K562 (cell line): ENCODE measurements at regions not wholly inside any gene's neighbourhood (a gene's known extent, or its start where the extent isn't known, plus 50 kb on each side); places are given as distances from the start of the nearest gene placed in this dataset.

Experiments
- ATAC-seq: fragments of 200-7000 bp; cut with Tn5 transposase; 3 replicates; pipeline ENCODE4 v1.9.1; 2020; ENCODE audit warnings: moderate library complexity
- BruUV-seq: library from RNA; stranded (reverse); fragments of 400-500 nt; replicated peaks from 2 replicates; lab custom pipeline; 2021; lab: Mats Ljungman, UMichigan
- CTCF ChIA-PET: fragments of 300-600 bp; formaldehyde crosslinking; extraction: SDS; loops from one replicate; lab custom pipeline; 2021; ENCODE audit warnings: low intra/inter-chr PET ratio; lab: Yijun Ruan, JAX
- POLR2A ChIA-PET: fragments of 300-600, 350-650 bp; sonication (Branson Sonifier 250); formaldehyde crosslinking; extraction: SDS; loops from one replicate; lab custom pipeline; 2021; ENCODE audit warnings: antibody characterized with exemption, inconsistent platforms; lab: Yijun Ruan, JAX
- DNase-seq, 4 experiments: peaks; one replicate each; pipeline versions ENCODE4 v3.0.0 to v3.0.0-alpha.2; 2011 to 2018; ENCODE audit warnings: low spot score in 3 of 4, mixed read lengths in 3 of 4; ENCODE audit errors: extremely low read depth in 1 of 4
- FAIRE-seq: peaks from 2 replicates; lab custom pipeline; 2011; peaks lifted over from hg19 to GRCh38; lab: Jason Lieb, UNC
- H2AFZ ChIP-seq: 2 replicates; pipeline ENCODE4 v1.6.0; 2011; ENCODE audit warnings: low read depth, low read length, control low read depth, inconsistent platforms
- H3K27ac ChIP-seq: fragments of 200-600 bp; 3 replicates; pipeline ENCODE4 v1.8.0; 2011; ENCODE audit warnings: low read depth, mild to moderate bottlenecking, control low read depth, inconsistent platforms, low read length, moderate library complexity, mixed read lengths; ENCODE audit errors: extremely low read depth
- H3K27me3 ChIP-seq, 2 experiments: fragments of 300-600 bp in 1 of 2; 2 replicates in 1 of 2; 3 replicates in 1 of 2; pipeline versions ENCODE4 v1.6.0 to v1.8.0; 2011; ENCODE audit warnings: inconsistent platforms in 2 of 2, low read length in 2 of 2, mild to moderate bottlenecking in 1 of 2, mixed read lengths in 1 of 2, moderate library complexity in 1 of 2; ENCODE audit not compliant: control insufficient read depth in 2 of 2, insufficient read depth in 2 of 2
- H3K36me3 ChIP-seq: fragments of 300-600 bp; 3 replicates; pipeline ENCODE4 v1.8.0; 2011; ENCODE audit warnings: mild to moderate bottlenecking, low read length, inconsistent platforms; ENCODE audit not compliant: control insufficient read depth, insufficient read depth
- H3K4me1 ChIP-seq, 2 experiments: fragments of 200-600 bp in 1 of 2; replicated peaks in 1 of 2; 2 replicates in 1 of 2; 3 replicates in 1 of 2; pipeline versions ENCODE4 v1.5.1 to v1.8.0; 2011; ENCODE audit warnings: inconsistent platforms in 2 of 2, low read length in 2 of 2, mild to moderate bottlenecking in 1 of 2, mixed read lengths in 1 of 2, moderate library complexity in 1 of 2; ENCODE audit not compliant: control insufficient read depth in 2 of 2, insufficient read depth in 2 of 2
- H3K4me2 ChIP-seq: 2 replicates; pipeline ENCODE4 v1.6.1; 2011; ENCODE audit warnings: low read length, control low read depth, inconsistent platforms, mixed read lengths; ENCODE audit not compliant: insufficient read depth
- H3K4me3 ChIP-seq: fragments of 200-600 bp; sonication (generic), shearing (Covaris generic); 2 replicates; pipeline ENCODE4 v1.5.1; 2016; ENCODE audit warnings: control low read depth, inconsistent platforms
- H3K79me2 ChIP-seq: fragments of 200-600 bp; 3 replicates; pipeline ENCODE4 v1.8.0; 2011; ENCODE audit warnings: low read length, inconsistent platforms; ENCODE audit not compliant: control insufficient read depth, insufficient read depth
- H3K9ac ChIP-seq, 2 experiments: 2 replicates each; pipeline versions ENCODE4 v1.6.0 to v1.6.1; 2011; ENCODE audit warnings: low read depth in 2 of 2, low read length in 2 of 2, control low read depth in 1 of 2, inconsistent platforms in 1 of 2, mild to moderate bottlenecking in 1 of 2, mixed read lengths in 1 of 2; ENCODE audit not compliant: insufficient read depth in 1 of 2
- H3K9me1 ChIP-seq: one replicate; pipeline ENCODE4 v1.6.0; 2011; ENCODE audit warnings: inconsistent platforms, mild to moderate bottlenecking, low read length, moderate library complexity; ENCODE audit not compliant: control insufficient read depth, insufficient read depth
- H3K9me3 ChIP-seq: replicated peaks from 2 replicates; pipeline ENCODE4 v1.5.1; 2011; ENCODE audit warnings: low read depth, low read length, inconsistent platforms; ENCODE audit not compliant: control insufficient read depth, insufficient read depth
- H4K20me1 ChIP-seq: replicated peaks from 2 replicates; pipeline ENCODE4 v1.6.1; 2011; ENCODE audit warnings: low read length, inconsistent platforms, mixed read lengths; ENCODE audit not compliant: control insufficient read depth, insufficient read depth
- CREM ChIP-seq: IDR thresholded peaks from 2 replicates; pipeline ENCODE4 v1.6.1; 2014; ENCODE audit warnings: antibody characterized with exemption, low read depth
- MYBL2 ChIP-seq, 2 experiments: fragments of 450-650 bp in 1 of 2; sonication (generic) in 1 of 2; formaldehyde crosslinking in 1 of 2; IDR thresholded peaks; 2 replicates each; pipeline versions ENCODE4 v1.6.1 to v1.8.1; 2017 to 2022; ENCODE audit warnings: borderline replicate concordance in 1 of 2, inconsistent platforms in 1 of 2, low read depth in 1 of 2, mild to moderate bottlenecking in 1 of 2, missing genetic modification reagents in 1 of 2, moderate library complexity in 1 of 2
- NFXL1 ChIP-seq: fragments of 450-650 bp; formaldehyde crosslinking; IDR thresholded peaks from 2 replicates; pipeline ENCODE4 v1.4.0; 2021; ENCODE audit warnings: mild to moderate bottlenecking
- PCBP2 ChIP-seq: fragments of 200-400 bp; formaldehyde crosslinking; IDR thresholded peaks from 2 replicates; pipeline ENCODE4 v1.6.1; 2018; ENCODE audit warnings: low read length, low read depth, mild to moderate bottlenecking, moderate library complexity; ENCODE audit not compliant: poor library complexity, severe bottlenecking
- POLR2AphosphoS2 ChIP-seq: IDR thresholded peaks from 2 replicates; pipeline ENCODE4 v1.6.1; 2012; ENCODE audit warnings: low read length, improper control_type of control experiment
- PYGO2 ChIP-seq: fragments of 450-650 bp; IDR thresholded peaks from 2 replicates; pipeline ENCODE4 v1.6.1; 2016; ENCODE audit warnings: mild to moderate bottlenecking, missing genetic modification characterization, moderate library complexity, missing compliant biosample characterization
- RBM14 ChIP-seq: fragments of 200-400 bp; formaldehyde crosslinking; IDR thresholded peaks from 2 replicates; pipeline ENCODE4 v1.6.1; 2018; ENCODE audit warnings: low read depth, mild to moderate bottlenecking, low read length, moderate library complexity, borderline replicate concordance; ENCODE audit not compliant: insufficient read depth
- ZBTB7A ChIP-seq: IDR thresholded peaks from 2 replicates; pipeline ENCODE4 v1.6.1; 2011; ENCODE audit warnings: low read depth, mild to moderate bottlenecking, low read length, moderate library complexity, borderline replicate concordance; ENCODE audit not compliant: control insufficient read depth
- ZNF143 ChIP-seq: sonication (generic); formaldehyde crosslinking; IDR thresholded peaks from 2 replicates; pipeline ENCODE4 v1.9.0; 2022; ENCODE audit warnings: mild to moderate bottlenecking, missing genetic modification reagents
- ZNF184 ChIP-seq: sonication (generic); formaldehyde crosslinking; IDR thresholded peaks from 2 replicates; pipeline ENCODE4 v1.5.0; 2020; ENCODE audit warnings: missing genetic modification reagents
- ZNF224 ChIP-seq: sonication (generic); formaldehyde crosslinking; IDR thresholded peaks from 2 replicates; pipeline ENCODE4 v1.8.0; 2022; ENCODE audit warnings: mild to moderate bottlenecking, missing genetic modification reagents
- ZNF644 ChIP-seq: fragments of 200-800 bp; sonication (Bioruptor generic); IDR thresholded peaks from 2 replicates; pipeline ENCODE4 v1.6.1; 2016; ENCODE audit warnings: low read depth, missing genetic modification characterization, missing compliant biosample characterization
- WGBS: fragments of 100-300 bp; shearing (Covaris generic); methylation state at CpG from one replicate; pipeline ENCODE4 v1.1.6; 2016; ENCODE audit warnings: low coverage, mixed read lengths; ENCODE audit not compliant: insufficient coverage; ENCODE audit errors: missing lambda C conversion rate; 5-methylcytosine and 5-hydroxymethylcytosine counted together
- in situ Hi-C: fragments of 300-500 bp; cut with MboI; formaldehyde crosslinking; loops from 4 replicates; pipeline ENCODE4 v1.15.0; 2018; ENCODE audit warnings: inconsistent platforms, mixed read lengths
- intact Hi-C: fragments of 100-400 bp; cut with micrococcal nuclease; formaldehyde crosslinking; loops from 2 replicates; pipeline ENCODE4 v1.14.2; 2022
- TF ChIP-seq, protein P1 (sequence below), 2 experiments: IDR thresholded peaks; 2 replicates each; pipeline ENCODE4 v1.6.1; 2011; ENCODE audit warnings: borderline replicate concordance in 1 of 2, control low read depth in 1 of 2, low read depth in 1 of 2, low read length in 1 of 2, mild to moderate bottlenecking in 1 of 2, mixed read lengths in 1 of 2, moderate library complexity in 1 of 2; ENCODE audit not compliant: insufficient read depth in 1 of 2, insufficient read length in 1 of 2, poor library complexity in 1 of 2, severe bottlenecking in 1 of 2; ENCODE audit errors: extremely low read depth in 1 of 2

GRCh38 chr14:84591827-84592445 lies 938.0 kb upstream of the FLRT2 start (continued):
- TF ChIP-seq, protein P1, sequence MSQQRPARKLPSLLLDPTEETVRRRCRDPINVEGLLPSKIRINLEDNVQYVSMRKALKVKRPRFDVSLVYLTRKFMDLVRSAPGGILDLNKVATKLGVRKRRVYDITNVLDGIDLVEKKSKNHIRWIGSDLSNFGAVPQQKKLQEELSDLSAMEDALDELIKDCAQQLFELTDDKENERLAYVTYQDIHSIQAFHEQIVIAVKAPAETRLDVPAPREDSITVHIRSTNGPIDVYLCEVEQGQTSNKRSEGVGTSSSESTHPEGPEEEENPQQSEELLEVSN (IDR thresholded peaks at IDR 0.05; ENCODE audit: borderline replicate concordance in 1 of 2, extremely low read depth in 1 of 2, insufficient read depth in 1 of 2, insufficient read length in 1 of 2, low read depth in 1 of 2, low read length in 1 of 2, poor library complexity in 1 of 2, severe bottlenecking in 1 of 2) = no peak
- TF ChIP-seq ZNF143 = no peak

GRCh38 chr14:84592770-84593169 lies 937.2 kb upstream of the FLRT2 start:
- ATAC-seq = no peak
- Histone ChIP-seq H3K27ac (no peak overlapping the region), H2AFZ (no peak overlapping the region), H3K4me2 (no peak overlapping the region), H3K36me3 (no peaks in the 10 kb centered on the region), H3K9me1 (no peaks in the 10 kb centered on the region), H3K4me1 (no peaks in the 10 kb centered on the region), H3K79me2 (no peaks in the 10 kb centered on the region), H4K20me1 (no peaks in the 10 kb centered on the region), H3K27me3 (no peaks in the 10 kb centered on the region), H3K9ac (no peak overlapping the region), H3K4me3 (no peak overlapping the region), H3K9me3 (no peaks in the 10 kb centered on the region)
- in situ Hi-C loops (no loop called here), intact Hi-C loops (no loop called here)
- ChIA-PET POLR2A (no interaction called here), CTCF (no interaction called here)
- no peak for FAIRE-seq
- no peak for DNase-seq
- 0% methylated on average over 2 of the region's 2 CpGs for WGBS
- TF ChIP-seq MYBL2 (IDR thresholded peaks at IDR 0.05; ENCODE audit: low read depth) = no peak
- no peak for TF ChIP-seq MYBL2 (CRISPR knock-in tag; IDR thresholded peaks at IDR 0.05; ENCODE audit: borderline replicate concordance)
- no peak for TF ChIP-seq POLR2AphosphoS2
- TF ChIP-seq RBM14 = no peak
- TF ChIP-seq ZNF644 (tag) = no peak
- no peak for TF ChIP-seq NFXL1
- no peak for TF ChIP-seq PYGO2 (tag)
- TF ChIP-seq PCBP2 = no peak
- no peak for TF ChIP-seq ZNF224
- TF ChIP-seq CREM = no peak
- no peak for TF ChIP-seq ZNF184 (CRISPR knock-in tag)
- no peak for TF ChIP-seq ZBTB7A
- BruUV-seq = no TSS peak
